KOPT-K1 (cell line): ENCODE measurements at regions not wholly inside any gene's neighbourhood (a gene's known extent, or its start where the extent isn't known, plus 50 kb on each side); places are given as distances from the start of the nearest gene placed in this dataset.
"Not testable (repeated sequence)": the region's sequence is repeated elsewhere in the genome, so short reads cannot be mapped to it uniquely, and the experiment has no call there.

Source experiments
- H3K27ac ChIP-seq: fragments of 200-600 bp; sonication (generic); 2 replicates; pipeline ENCODE4 v1.5.1; 2016; ENCODE audit warnings: antibody characterized with exemption, mild to moderate bottlenecking, low read depth, low read length; ENCODE audit not compliant: poor library complexity, severe bottlenecking
- H3K36me3 ChIP-seq: fragments of 200-600 bp; sonication (generic); 2 replicates; pipeline ENCODE4 v1.5.1; 2017; ENCODE audit warnings: antibody characterized with exemption, mild to moderate bottlenecking, low read length, moderate library complexity; ENCODE audit not compliant: insufficient read depth
- H3K9me3 ChIP-seq: fragments of 200-600 bp; sonication (generic); 2 replicates; pipeline ENCODE4 v1.5.1; 2017; ENCODE audit warnings: antibody characterized with exemption, low read length, mild to moderate bottlenecking; ENCODE audit not compliant: insufficient read depth, poor library complexity, severe bottlenecking

DNA sequence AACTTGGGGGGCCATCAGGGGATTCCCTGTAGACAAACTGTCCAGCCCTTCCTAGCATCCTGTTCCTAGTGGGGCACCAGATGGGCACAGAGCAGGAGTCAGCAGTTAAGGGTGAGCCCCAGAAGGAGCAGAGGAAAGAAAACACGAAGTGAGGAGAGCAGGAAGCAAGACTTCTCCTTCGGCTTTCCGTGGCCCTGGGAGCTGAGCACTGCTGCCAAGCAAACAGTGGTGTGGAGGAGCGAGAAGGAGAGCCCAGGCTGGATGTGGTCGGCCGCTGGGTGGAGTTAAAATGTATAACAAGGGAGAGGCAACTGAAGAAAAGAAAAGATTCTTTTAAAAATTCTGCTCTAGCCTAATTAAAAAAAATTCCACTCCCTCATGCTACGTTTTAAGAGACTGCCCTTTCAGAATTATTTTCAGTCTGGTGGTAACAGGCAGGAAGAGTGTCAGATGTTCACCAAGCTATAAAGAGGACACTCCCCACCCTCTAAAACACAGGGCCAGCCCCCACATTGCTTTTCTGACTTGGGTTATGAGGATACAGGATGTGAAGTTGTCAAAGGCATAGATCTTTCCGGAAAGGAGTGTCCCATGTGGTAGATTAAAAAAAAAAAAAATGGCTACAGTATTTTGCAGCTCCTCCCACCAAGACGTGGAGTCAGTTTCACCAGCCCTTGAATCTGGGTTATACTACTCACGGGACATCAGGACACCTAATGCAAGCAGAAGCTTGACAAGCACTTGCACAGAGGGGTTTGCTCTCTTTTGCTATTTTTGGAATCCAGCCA lies 74.9 kb upstream of the ZFHX3 start:
- Histone ChIP-seq H3K9me3 (no peaks in the 10 kb centered on the region), H3K36me3 (no peaks in the 10 kb centered on the region), H3K27ac (no peak overlapping the region)

DNA sequence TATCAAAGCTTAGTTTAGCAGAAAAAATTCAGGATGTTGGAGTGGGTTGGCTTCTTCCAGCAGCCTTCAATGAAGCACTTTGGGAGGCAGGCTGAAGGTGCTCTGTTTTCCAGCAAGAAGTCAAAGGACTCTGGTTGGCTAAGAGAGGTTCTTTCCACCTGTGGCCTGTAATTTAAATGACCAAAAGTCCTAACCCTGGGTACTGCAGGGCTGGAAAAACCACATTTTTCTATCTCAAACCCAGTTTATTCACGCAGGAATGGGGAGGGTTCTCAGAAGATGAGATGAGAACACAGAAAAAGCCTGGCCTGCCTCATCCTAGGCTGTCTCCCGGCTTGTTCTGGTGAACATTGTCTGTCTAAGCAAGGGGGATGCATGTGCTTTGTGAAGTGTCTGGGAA lies 68.6 kb upstream of the ZFHX3 start:
- H3K9me3 ChIP-seq = no peaks in the 10 kb centered on the region
- no peaks in the 10 kb centered on the region for H3K36me3 ChIP-seq
- no peak overlapping the region for H3K27ac ChIP-seq

DNA sequence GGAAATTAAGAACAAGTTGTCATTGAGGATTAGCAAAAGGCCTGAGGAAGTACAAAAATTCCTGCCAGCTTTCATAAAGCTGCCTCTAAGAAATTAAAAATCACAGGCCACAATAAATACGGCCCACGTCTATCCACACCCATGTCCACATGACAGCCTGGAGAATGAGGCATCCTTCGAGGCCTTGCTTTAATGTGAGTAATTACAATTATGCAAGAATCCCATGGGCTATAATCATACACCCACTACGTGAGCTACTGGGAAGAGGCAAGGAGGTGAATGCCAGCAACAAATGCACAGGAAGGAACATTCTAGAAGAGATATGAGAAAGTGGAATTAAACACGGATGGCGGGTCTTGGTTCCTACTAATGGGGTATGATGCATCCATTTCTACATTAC lies 65.4 kb upstream of the ZFHX3 start:
- no peak overlapping the region for H3K27ac ChIP-seq
- no peaks in the 10 kb centered on the region for H3K9me3 ChIP-seq
- no peaks in the 10 kb centered on the region for H3K36me3 ChIP-seq

DNA sequence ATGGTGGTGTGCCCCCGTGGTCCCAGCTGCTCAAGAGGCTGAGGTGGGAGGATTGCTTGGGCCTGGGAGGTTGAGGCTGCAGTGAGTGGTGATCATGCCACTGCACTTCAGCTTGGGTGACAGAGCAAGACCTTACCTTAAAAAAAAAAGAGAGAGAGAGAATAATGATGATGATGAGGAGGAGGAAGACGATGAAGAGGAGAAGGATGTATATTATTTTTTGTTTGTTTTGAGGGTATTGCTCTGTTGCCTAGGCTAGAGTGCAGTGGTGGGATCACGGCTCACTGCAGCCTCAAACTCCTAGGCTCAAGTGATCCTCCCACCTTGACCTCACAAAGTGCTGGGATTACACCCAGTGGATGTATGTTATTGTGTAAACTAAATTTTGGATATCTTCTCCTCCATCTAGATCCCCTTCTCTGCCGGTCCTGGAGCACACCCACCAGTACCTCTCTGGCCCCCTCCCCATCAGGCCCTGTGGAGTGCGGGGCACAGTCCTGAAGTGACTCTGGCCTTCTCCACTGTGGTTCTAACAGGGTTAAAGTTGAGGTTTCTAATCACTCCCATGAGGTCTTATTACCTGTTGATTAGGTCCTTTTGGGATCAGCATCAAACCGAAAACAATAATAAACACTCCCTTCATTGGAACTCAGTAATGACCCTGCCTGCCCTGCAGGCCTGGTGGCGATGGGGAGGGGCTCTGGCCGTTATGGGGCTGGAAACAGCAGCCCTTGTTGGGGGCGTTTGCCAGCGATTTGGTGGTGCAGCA lies 60.5 kb upstream of the ZFHX3 start:
- no peaks in the 10 kb centered on the region for H3K36me3 ChIP-seq
- H3K9me3 ChIP-seq = no peaks in the 10 kb centered on the region
- H3K27ac ChIP-seq = no peak overlapping the region

DNA sequence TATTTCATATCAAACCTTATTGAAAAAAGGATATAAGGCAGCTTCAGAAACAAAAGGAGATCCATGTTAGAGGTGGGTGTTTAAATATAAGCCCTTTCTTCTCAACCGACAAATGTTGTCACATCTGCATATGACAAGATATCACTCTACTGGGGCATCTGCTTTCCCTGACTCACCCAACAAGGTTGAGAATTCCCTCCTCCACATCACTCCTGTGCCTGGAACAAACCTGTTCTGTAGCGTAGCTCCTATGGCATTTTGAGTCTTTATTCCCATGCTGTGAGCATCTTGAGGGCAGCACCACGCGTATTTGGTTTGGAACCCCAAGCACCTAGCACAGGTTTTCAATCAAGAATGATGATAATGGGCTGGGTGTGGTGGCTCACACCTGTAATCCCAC lies 59.4 kb upstream of the ZFHX3 start:
- H3K27ac ChIP-seq = no peak overlapping the region
- no peaks in the 10 kb centered on the region for H3K9me3 ChIP-seq
- H3K36me3 ChIP-seq = no peaks in the 10 kb centered on the region

DNA sequence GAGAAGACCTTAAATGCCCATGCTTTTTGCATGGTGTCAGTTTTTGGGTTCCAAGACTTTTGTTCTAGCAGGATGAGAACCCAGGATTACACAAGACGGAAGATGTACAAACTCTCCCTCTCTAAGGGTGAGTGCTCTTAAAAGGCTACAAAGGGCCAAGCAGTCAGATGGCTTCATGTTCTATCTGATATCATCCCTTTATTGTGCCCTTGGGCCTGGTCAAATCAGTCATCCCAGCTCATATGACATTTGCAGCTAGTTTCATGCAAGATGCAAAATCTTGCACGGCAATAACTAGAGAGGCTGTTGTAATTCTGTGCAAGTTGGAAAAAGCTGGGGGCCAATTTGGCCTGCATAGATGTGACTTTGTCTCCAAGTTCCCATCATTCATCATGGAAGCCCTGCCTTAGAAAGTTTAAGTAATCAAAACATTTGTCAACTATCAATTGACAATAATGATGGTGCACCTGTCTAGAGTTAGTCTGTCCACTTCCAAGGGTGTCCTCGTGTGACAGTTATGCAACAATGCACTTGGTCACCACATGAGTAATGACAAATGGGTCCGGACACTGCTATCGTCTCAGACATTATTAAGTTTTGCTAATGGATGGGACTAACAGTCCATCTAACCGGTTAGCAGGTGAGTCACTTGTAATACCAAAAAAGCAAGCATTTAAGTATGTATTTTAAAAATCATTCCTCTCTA lies 58.6 kb upstream of the ZFHX3 start:
- Histone ChIP-seq H3K27ac (no peak overlapping the region), H3K36me3 (no peaks in the 10 kb centered on the region), H3K9me3 (no peaks in the 10 kb centered on the region)

DNA sequence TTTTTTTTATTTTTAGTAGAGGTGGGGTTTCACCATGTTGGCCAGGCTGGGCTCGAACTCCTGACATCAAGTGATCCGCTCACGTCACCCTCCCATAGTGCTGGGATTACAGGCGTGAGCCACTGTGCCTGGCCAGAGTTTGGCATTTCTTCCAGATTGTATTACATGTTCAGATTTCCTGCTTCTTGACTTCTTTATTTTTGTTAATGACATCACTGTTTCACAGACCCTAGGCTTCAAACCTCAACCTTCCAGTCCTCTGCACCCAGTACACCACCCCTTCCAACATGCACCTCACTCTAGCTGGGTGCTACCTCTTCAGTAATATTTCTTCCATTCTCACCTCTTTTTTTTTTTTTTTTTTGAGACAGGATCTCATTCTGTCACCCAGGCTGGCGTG lies 53.6 kb upstream of the ZFHX3 start:
- Histone ChIP-seq H3K36me3 (no peaks in the 10 kb centered on the region), H3K27ac (no peak overlapping the region), H3K9me3 (no peaks in the 10 kb centered on the region)

DNA sequence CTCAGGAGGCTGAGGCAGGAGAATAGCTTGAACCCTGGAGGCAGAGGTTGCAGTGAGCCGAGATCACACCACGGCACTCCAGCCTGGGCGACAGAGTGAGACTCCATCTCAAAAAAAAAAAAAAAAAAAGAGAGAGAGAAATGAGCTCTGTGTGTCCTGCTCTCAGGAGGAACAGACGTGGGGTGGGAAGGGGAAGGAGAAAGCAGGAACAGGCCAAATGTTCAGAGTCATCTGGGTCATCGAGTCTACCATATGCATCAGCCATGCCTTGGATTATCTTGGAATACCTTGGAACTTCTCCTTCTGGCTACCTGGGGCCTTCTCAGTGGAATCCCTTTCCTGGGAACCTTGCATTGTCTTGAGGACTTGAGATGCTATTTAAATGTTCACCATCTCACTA lies 51.7 kb upstream of the ZFHX3 start:
- not testable (repeated sequence) for H3K27ac ChIP-seq, H3K9me3 ChIP-seq, H3K36me3 ChIP-seq
